WTC11 (cell line): ENCODE measurements at regions not wholly inside any gene's neighbourhood (a gene's known extent, or its start where the extent isn't known, plus 50 kb on each side); places are given as distances from the start of the nearest gene placed in this dataset.

Experiments used
- ATAC-seq: fragments of 200-7000 bp; cut with Tn5 transposase; 2 replicates; pipeline ENCODE4 v1.10.0; 2021; ENCODE audit warnings: mild to moderate bottlenecking, moderate library complexity
- CTCF ChIA-PET: fragments of 300-600 bp; sonication (Branson Sonifier 250); formaldehyde crosslinking; loops from one replicate; lab custom pipeline; 2021; ENCODE audit warnings: antibody characterized with exemption; lab: Charles Lee
- POLR2A ChIA-PET: fragments of 350-600 bp; sonication (Branson Sonifier 250); formaldehyde crosslinking; loops from one replicate; lab custom pipeline; 2021; ENCODE audit warnings: antibody characterized with exemption; lab: Charles Lee
- DNase-seq: peaks from one replicate; pipeline ENCODE4 v3.0.0; 2021; ENCODE audit warnings: low spot score
- H3K27ac Mint-ChIP-seq: 2 replicates; pipeline ENCODE4 v1.8.0; 2021; ENCODE audit warnings: mixed read lengths
- H3K27me3 Mint-ChIP-seq: 2 replicates; pipeline ENCODE4 v1.8.0; 2021; ENCODE audit warnings: low read depth, mild to moderate bottlenecking, moderate library complexity, mixed read lengths
- H3K36me3 Mint-ChIP-seq: 2 replicates; pipeline ENCODE4 v1.8.0; 2021; ENCODE audit warnings: mixed read lengths
- H3K4me1 Mint-ChIP-seq: 2 replicates; pipeline ENCODE4 v1.8.0; 2022; ENCODE audit warnings: mixed read lengths
- H3K4me3 Mint-ChIP-seq: 2 replicates; pipeline ENCODE4 v1.8.0; 2021; ENCODE audit warnings: mild to moderate bottlenecking, moderate library complexity, mixed read lengths
- H3K9me3 Mint-ChIP-seq: 2 replicates; pipeline ENCODE4 v1.8.0; 2021; ENCODE audit warnings: mixed read lengths
- ARID4B ChIP-seq: sonication (generic); formaldehyde crosslinking; IDR thresholded peaks from 2 replicates; pipeline ENCODE4 v1.8.0; 2023; ENCODE audit warnings: missing genetic modification reagents, mild to moderate bottlenecking, borderline replicate concordance
- ATF2 ChIP-seq: sonication (generic); formaldehyde crosslinking; IDR thresholded peaks from 2 replicates; pipeline ENCODE4 v1.8.1; 2022; ENCODE audit warnings: low read depth, missing genetic modification reagents, borderline replicate concordance
- CBFB ChIP-seq: sonication (generic); formaldehyde crosslinking; IDR thresholded peaks from 2 replicates; pipeline ENCODE4 v1.8.1; 2022; ENCODE audit warnings: mild to moderate bottlenecking, low read depth, missing genetic modification reagents
- ERG ChIP-seq: fragments of 250-450 bp; sonication (Bioruptor Pico); IDR thresholded peaks from 2 replicates; pipeline ENCODE4 v1.8.0; 2021; ENCODE audit warnings: mild to moderate bottlenecking
- FOXK1 ChIP-seq: sonication (generic); formaldehyde crosslinking; IDR thresholded peaks from 2 replicates; pipeline ENCODE4 v1.8.0; 2022; ENCODE audit warnings: mild to moderate bottlenecking, moderate library complexity, missing genetic modification reagents
- JUN ChIP-seq: sonication (generic); formaldehyde crosslinking; IDR thresholded peaks from 2 replicates; pipeline ENCODE4 v1.8.0; 2023; ENCODE audit warnings: mild to moderate bottlenecking, missing genetic modification reagents
- NFE2L1 ChIP-seq: sonication (generic); formaldehyde crosslinking; IDR thresholded peaks from 2 replicates; pipeline ENCODE4 v1.8.1; 2023; ENCODE audit warnings: missing genetic modification reagents
- NR3C1 ChIP-seq: sonication (generic); formaldehyde crosslinking; conservative IDR thresholded peaks from 2 replicates; pipeline ENCODE4 v1.8.1; 2023; ENCODE audit warnings: low read depth, mild to moderate bottlenecking, missing genetic modification reagents
- TEAD4 ChIP-seq: sonication (generic); formaldehyde crosslinking; IDR thresholded peaks from 2 replicates; pipeline ENCODE4 v1.8.0; 2022; ENCODE audit warnings: mild to moderate bottlenecking, missing genetic modification reagents
- ZMAT4 ChIP-seq: fragments of 250-450 bp; sonication (Bioruptor Pico); IDR thresholded peaks from 2 replicates; pipeline ENCODE4 v1.9.0; 2021; ENCODE audit warnings: mild to moderate bottlenecking
- ZNF121 ChIP-seq: sonication (generic); formaldehyde crosslinking; IDR thresholded peaks from 2 replicates; pipeline ENCODE4 v1.8.0; 2023; ENCODE audit warnings: missing genetic modification reagents
- ZNF138 ChIP-seq: sonication (generic); formaldehyde crosslinking; conservative IDR thresholded peaks from 2 replicates; pipeline ENCODE4 v1.8.1; 2022; ENCODE audit warnings: mild to moderate bottlenecking, moderate library complexity, missing genetic modification reagents
- ZNF396 ChIP-seq: fragments of 250-450 bp; sonication (Bioruptor Pico); IDR thresholded peaks from 2 replicates; pipeline ENCODE4 v1.8.0; 2021; ENCODE audit warnings: mild to moderate bottlenecking, moderate library complexity, borderline replicate concordance
- ZNF416 ChIP-seq: fragments of 250-450 bp; sonication (Bioruptor Pico); IDR thresholded peaks from 2 replicates; pipeline ENCODE4 v1.9.0; 2021; ENCODE audit warnings: mild to moderate bottlenecking, inconsistent platforms
- ZSCAN18 ChIP-seq: fragments of 250-450 bp; sonication (Bioruptor Pico); IDR thresholded peaks from 2 replicates; pipeline ENCODE4 v2.1.2; 2022; ENCODE audit warnings: mild to moderate bottlenecking, moderate library complexity
- TF ChIP-seq, protein P1 (sequence below): sonication (generic); formaldehyde crosslinking; IDR thresholded peaks from 2 replicates; pipeline ENCODE4 v1.8.0; 2023; ENCODE audit warnings: mild to moderate bottlenecking, missing genetic modification reagents

- ChIA-PET CTCF (no interaction called here), POLR2A (no interaction called here)
- Mint-ChIP-seq H3K4me1 (peaks cover 21% of the 10 kb centered on the region), H3K4me3 (no peak overlapping the region), H3K27ac (no peak overlapping the region), H3K36me3 (no peaks in the 10 kb centered on the region), H3K27me3 (no peaks in the 10 kb centered on the region), H3K9me3 (no peaks in the 10 kb centered on the region)
- TF ChIP-seq ZNF416 = no peak
- TF ChIP-seq, protein P1, sequence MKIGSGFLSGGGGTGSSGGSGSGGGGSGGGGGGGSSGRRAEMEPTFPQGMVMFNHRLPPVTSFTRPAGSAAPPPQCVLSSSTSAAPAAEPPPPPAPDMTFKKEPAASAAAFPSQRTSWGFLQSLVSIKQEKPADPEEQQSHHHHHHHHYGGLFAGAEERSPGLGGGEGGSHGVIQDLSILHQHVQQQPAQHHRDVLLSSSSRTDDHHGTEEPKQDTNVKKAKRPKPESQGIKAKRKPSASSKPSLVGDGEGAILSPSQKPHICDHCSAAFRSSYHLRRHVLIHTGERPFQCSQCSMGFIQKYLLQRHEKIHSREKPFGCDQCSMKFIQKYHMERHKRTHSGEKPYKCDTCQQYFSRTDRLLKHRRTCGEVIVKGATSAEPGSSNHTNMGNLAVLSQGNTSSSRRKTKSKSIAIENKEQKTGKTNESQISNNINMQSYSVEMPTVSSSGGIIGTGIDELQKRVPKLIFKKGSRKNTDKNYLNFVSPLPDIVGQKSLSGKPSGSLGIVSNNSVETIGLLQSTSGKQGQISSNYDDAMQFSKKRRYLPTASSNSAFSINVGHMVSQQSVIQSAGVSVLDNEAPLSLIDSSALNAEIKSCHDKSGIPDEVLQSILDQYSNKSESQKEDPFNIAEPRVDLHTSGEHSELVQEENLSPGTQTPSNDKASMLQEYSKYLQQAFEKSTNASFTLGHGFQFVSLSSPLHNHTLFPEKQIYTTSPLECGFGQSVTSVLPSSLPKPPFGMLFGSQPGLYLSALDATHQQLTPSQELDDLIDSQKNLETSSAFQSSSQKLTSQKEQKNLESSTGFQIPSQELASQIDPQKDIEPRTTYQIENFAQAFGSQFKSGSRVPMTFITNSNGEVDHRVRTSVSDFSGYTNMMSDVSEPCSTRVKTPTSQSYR = no peak
- no peak for TF ChIP-seq NFE2L1 (CRISPR knock-in tag)
- no peak for TF ChIP-seq FOXK1 (CRISPR knock-in tag)
- TF ChIP-seq JUN (CRISPR knock-in tag) = no peak
- no peak for TF ChIP-seq ZNF396 (CRISPR knock-in tag)
- no peak for TF ChIP-seq ZSCAN18 (CRISPR knock-in tag)
- TF ChIP-seq ATF2 (CRISPR knock-in tag) = no peak
- TF ChIP-seq ERG (CRISPR knock-in tag) = no peak
- TF ChIP-seq NR3C1 (CRISPR knock-in tag) = no peak
- no peak for TF ChIP-seq TEAD4
- TF ChIP-seq ZNF121 (CRISPR knock-in tag) = no peak
- TF ChIP-seq ZMAT4 (CRISPR knock-in tag) = no peak
- no peak for TF ChIP-seq CBFB (CRISPR knock-in tag)
- TF ChIP-seq ARID4B = no peak
- no peak for TF ChIP-seq ZNF138 (CRISPR knock-in tag)
- DNase-seq = no peak
- no peak for ATAC-seq
These were observed 150.3 kb downstream of the RELL1 start for GRCh38 chr4:37535872-37536271.
